Bronchial epithelial cell (primary cell): ENCODE measurements at regions not wholly inside any gene's neighbourhood (a gene's known extent, or its start where the extent isn't known, plus 50 kb on each side); places are given as distances from the start of the nearest gene placed in this dataset.

ENCODE experiments used
- DNase-seq: peaks from one replicate; pipeline ENCODE4 v3.0.0-alpha.2; 2010; ENCODE audit warnings: low read depth
- FAIRE-seq: peaks from 2 replicates; lab custom pipeline; 2011; peaks lifted over from hg19 to GRCh38; lab: Jason Lieb, UNC
- H3K27me3 ChIP-seq: 2 replicates; pipeline ENCODE4 v1.5.1; 2011; ENCODE audit warnings: low read length; ENCODE audit not compliant: control insufficient read depth, insufficient read depth
- H3K36me3 ChIP-seq: 2 replicates; pipeline ENCODE4 v1.5.1; 2011; ENCODE audit warnings: low read length; ENCODE audit not compliant: control insufficient read depth, insufficient read depth
- H3K4me3 ChIP-seq: 2 replicates; pipeline ENCODE4 v1.5.1; 2011; ENCODE audit warnings: mild to moderate bottlenecking, low read depth, low read length, control low read depth
- TF ChIP-seq, protein P1 (sequence below): IDR thresholded peaks from 2 replicates; pipeline ENCODE4 v1.5.1; 2011; ENCODE audit warnings: mild to moderate bottlenecking, moderate library complexity, low read length, control low read depth, inconsistent platforms; ENCODE audit not compliant: insufficient read depth, severe bottlenecking

DNA sequence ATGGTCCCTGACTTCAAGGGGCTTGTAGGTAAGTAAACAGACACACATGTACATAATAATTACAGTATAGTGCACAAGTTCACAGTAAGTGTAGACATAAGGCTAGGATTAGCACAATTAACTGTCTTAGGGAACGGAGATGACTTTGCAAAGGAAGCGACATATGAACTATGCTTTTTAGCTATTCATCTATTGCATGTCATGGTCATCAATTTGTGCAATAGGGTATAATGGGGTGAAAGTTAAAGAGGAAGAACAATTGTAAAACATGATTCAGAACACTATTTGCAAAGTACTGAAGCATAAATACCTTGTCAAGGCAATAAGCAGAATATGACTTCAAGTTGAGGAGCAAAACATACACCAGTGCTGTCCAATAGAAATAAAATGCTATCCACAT lies 112.3 kb upstream of the SLC8A1 start:
- Histone ChIP-seq H3K4me3 (no peak overlapping the region), H3K36me3 (no peaks in the 10 kb centered on the region), H3K27me3 (no peaks in the 10 kb centered on the region)
- DNase-seq (no peak), FAIRE-seq (no peak)
- TF ChIP-seq, protein P1, sequence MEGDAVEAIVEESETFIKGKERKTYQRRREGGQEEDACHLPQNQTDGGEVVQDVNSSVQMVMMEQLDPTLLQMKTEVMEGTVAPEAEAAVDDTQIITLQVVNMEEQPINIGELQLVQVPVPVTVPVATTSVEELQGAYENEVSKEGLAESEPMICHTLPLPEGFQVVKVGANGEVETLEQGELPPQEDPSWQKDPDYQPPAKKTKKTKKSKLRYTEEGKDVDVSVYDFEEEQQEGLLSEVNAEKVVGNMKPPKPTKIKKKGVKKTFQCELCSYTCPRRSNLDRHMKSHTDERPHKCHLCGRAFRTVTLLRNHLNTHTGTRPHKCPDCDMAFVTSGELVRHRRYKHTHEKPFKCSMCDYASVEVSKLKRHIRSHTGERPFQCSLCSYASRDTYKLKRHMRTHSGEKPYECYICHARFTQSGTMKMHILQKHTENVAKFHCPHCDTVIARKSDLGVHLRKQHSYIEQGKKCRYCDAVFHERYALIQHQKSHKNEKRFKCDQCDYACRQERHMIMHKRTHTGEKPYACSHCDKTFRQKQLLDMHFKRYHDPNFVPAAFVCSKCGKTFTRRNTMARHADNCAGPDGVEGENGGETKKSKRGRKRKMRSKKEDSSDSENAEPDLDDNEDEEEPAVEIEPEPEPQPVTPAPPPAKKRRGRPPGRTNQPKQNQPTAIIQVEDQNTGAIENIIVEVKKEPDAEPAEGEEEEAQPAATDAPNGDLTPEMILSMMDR = no peak

DNA sequence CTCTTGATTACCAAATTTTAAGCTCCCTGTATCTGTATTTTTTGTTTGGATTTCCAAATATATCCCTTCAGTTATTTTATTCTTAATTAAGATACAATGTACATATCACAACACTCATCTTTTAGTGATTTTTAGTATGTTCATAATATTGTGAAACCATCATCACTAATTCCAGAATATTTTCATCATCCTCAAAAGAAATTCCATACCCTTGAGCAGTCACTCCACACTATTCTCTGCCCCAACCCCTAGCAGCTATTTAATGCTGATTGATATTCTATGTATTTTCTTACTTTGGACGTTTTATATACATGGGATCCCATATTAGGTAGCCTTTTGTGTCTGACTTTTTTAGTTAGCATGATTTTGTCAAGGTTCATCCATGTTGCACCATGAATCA lies 127.4 kb upstream of the SLC8A1 start:
- no peak overlapping the region for H3K4me3 ChIP-seq
- FAIRE-seq = no peak
- DNase-seq = peak; percentile 8
- TF ChIP-seq, protein P1 = no peak
- no peaks in the 10 kb centered on the region for H3K27me3 ChIP-seq
- H3K36me3 ChIP-seq = no peaks in the 10 kb centered on the region

DNA sequence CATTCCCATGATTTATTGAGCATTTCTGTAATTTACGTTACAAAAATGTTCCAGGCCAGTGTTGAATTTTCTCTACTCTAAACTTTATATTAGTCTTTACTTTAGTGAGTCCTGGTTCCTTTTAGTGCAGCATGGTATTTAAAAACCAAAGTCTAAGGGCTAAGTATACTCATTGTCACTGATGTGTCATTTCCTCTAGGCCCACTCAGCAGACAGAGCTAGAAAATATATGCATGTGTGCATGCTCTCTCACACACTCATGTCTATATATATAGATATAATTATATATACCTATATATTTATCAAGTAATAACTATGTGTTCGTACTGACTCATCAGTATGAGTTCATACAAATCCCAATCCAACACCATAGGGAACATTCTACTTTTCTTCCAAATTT lies 132.5 kb upstream of the SLC8A1 start:
- TF ChIP-seq, protein P1 = no peak
- FAIRE-seq (no peak), DNase-seq (peak; percentile 78)
- Histone ChIP-seq H3K36me3 (no peaks in the 10 kb centered on the region), H3K27me3 (no peaks in the 10 kb centered on the region), H3K4me3 (no peak overlapping the region)

DNA sequence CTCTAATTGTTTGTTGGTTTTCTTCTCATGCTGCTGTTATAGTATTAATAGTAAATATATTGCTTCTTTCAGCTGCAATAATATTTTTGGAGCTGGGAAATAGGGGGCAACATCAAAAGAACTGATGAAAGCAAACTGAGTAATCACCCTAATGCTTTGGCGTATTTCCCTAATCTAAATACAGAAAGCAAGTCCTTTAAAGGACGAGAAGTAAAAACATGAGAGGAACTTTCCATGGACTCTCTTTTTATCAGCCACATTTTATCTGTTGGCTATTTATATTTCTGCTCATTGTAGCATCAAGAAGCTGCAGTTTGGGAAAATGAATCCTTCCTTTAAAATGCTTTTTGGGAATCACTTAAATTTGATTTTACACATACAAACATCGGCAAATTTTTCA lies 139.9 kb upstream of the SLC8A1 start:
- Histone ChIP-seq H3K27me3 (peaks cover 1% of the 10 kb centered on the region), H3K36me3 (no peaks in the 10 kb centered on the region), H3K4me3 (no peak overlapping the region)
- TF ChIP-seq, protein P1 = no peak
- FAIRE-seq = no peak
- DNase-seq = no peak

DNA sequence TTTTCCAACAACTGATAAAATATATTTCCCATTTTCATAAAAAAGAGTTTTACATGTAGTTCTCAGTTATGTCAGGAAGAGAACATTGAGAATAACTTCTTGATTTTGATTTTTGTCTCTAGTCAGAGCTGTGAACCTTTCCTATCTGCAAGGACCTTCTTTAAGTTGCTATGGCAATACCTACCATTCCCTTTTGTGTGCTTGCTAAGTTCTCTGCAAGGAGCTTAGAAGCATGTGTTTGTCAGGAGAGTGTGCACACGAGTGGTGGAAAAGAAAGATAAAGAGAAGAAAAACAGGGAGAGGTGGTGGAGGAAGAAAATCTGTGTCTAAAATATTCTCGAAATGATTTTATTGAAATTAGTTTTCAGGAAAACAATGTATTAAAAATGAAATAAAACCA lies 140.3 kb upstream of the SLC8A1 start:
- no peak for DNase-seq
- TF ChIP-seq, protein P1 = no peak
- Histone ChIP-seq H3K4me3 (no peak overlapping the region), H3K36me3 (no peaks in the 10 kb centered on the region), H3K27me3 (peaks cover 1% of the 10 kb centered on the region)
- FAIRE-seq = no peak

DNA sequence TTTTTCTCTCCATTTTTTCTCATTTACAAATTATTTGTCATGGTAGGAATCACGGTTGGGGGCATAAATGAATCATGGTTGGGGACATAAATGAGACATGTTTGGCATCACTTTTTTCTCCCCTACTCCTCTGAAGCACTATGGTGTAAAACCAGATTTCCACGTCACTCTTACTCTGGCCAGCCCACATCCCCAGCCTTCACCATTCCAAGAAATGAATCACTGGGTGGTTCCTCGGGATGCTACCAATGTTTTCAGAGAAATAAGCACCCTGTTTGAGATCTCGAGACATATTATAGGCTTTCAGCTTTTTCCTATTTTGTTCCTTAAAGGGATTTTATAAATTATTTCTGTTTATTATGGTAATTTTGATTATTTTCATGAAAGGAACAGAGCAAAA lies 155.0 kb upstream of the SLC8A1 start:
- DNase-seq (peak; percentile 11), FAIRE-seq (no peak)
- TF ChIP-seq, protein P1 = no peak
- H3K4me3 ChIP-seq = no peak overlapping the region
- peaks cover 2% of the 10 kb centered on the region for H3K27me3 ChIP-seq
- H3K36me3 ChIP-seq = no peaks in the 10 kb centered on the region
